SKM-1 treated with dmso at 0.1 percent for 144 hours (cell line): ENCODE measurements at regions not wholly inside any gene's neighbourhood (a gene's known extent, or its start where the extent isn't known, plus 50 kb on each side); places are given as distances from the start of the nearest gene placed in this dataset.

Experiments used
- DNase-seq: peaks from one replicate; lab custom pipeline; 2025; ENCODE audit not compliant: unreplicated experiment; lab: John Stamatoyannopoulos, UW

DNA sequence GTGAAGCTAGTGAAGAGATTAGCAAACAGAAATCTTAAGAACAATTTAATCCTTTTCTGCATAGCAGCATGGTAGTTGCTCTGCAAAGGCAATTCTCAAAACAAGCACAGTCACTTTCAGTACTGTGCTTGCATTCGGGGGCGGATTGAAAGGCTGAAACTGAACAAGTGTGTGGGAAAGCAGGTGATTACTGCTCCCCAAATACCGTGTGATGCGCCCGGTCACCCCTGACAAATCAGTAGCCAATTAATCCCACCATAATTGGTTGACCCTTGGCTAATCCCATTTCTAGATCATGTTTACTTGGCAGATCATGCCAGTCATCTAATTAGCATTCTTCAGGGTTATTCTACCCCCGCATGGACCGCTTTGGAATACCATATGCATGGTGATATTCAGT, 76.5 kb upstream of the ADRB1 start:
- DNase-seq = no peak

DNA sequence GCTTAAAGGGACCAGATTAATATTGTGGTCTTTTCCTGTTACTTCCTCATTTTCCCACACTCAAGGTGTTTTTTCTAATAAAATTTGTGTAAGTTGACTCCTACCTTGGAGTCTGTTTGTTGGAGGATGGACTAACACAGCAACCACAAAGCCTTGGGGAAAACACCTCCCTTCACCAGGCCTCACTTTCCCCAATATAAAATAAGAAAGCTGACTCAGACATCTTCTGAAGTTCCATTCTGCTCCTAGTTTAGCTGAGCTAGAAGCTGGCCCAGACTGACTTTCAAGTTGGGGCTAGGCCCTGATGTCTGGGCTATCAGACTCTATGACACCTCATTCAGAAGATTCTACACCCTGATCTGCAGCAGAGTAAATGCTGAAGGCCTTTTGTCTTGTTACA, 73.0 kb upstream of the ADRB1 start:
- no peak for DNase-seq

DNA sequence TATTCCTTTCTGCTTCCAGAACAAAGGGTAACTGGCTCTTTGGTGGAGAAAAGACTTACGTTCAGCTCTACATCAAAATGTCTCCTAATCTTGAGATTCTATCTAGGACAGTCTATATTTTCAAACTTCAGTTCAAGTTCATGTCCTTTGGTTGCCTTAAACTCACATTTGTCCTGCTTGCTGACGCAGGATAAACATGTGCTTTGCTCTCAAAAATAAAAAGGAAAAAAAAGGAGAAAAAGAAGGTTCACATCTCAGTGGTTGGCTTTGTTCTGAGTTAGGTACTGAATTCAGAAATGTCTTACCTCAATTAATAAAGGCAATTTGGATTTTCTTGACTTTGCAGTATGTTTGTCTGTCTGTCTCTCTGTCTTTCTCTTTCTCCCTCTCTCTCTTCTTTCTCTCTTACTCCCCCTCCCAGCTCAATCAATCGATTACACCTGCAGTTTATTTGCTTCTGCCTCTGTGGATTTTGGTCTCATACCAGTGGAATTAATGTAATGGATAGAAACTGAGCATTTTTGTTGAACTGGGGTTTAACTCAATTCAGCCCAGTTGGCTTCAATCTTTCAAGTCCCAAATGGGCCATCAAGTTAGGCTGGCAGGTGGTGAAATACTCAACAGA, 72.2 kb upstream of the ADRB1 start:
- no peak for DNase-seq

DNA sequence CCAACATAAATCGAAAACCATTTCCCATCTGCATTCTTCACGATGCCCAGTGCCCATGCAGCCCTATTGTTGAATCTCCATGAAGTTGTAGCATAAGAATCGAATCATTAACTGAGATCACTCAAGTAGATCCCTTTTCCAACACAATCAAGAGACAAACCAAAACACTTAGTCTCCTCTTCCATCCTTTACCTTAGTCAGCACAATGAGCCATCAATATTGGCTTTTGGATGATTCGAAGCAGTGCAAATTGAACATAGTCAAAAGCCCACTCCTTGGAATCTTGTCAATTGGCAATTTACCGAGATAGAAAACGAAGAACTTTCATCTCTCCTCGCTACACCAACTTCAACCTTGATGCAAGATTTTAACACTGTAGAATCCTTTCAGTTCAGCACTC, 66.5 kb upstream of the ADRB1 start:
- no peak for DNase-seq

DNA sequence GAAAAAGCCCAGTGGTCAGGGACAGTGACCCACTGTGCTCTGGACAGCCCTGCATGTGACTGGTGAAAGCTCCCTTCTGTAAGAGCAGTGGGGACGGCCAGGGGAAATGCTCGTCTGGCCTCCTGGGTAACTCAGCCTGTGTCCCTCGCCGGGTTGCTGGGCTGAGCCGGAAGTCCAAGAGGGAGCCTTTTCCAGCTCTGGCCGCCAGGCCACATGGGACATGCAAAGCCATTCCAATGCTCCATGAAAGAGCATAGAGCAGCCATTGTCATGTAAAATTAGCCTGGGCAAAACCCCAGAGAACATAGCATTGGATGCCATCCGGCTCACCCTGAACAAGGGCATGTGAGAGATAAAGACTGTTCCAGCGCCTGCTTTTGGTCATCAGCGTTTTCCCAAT, 64.9 kb upstream of the ADRB1 start:
- DNase-seq = no peak

DNA sequence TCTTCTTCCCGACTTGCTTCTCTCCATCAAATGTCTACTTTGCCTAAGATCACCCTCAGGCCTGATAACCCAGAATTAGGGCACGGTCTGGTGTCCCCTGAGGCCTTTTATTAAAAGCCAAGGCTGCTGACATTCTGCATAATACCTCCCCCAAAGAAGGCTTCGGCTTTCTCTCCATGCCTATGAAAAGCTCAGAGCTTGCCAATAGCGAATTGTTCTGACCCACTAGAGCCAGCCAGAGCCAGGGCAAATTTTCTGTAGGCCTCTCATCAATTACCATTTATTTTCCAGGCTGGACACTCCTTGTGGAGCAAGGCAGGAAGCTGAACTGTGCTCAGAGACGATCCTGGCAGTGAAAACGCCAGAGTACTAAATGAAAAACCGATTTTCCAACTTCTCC, 64.3 kb upstream of the ADRB1 start:
- no peak for DNase-seq

DNA sequence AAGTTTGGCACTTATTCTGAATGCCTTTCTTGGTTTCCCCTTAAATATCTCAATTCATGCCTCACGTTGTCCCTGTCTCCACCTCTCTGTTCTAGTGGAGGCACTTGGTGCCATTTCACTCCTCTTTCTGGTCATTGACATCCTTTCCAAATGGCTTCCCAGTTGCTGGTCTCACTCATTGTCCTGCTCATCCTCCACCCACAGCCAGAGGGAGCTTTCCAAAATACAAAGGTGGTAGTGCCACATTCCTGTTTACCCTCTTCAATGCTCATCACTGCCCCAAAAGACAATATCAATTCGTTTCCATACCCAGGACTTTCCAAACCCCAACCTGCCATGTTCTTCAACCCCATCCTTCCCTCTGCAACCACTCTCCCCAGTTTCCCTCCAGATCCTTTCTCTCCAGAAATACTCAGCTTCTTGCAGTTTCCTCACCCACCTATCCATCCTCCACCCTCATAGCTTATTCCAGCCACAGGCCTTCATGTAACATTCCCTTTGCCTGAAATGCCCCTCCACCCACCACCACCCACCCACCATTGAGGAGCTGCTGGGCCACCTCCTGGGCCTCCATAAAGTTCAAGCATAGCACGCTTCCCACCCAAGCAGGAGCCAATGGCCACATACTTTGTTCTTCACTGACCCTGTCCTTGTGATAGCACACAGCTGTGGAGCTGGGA, 63.1 kb upstream of the ADRB1 start:
- no peak for DNase-seq

DNA sequence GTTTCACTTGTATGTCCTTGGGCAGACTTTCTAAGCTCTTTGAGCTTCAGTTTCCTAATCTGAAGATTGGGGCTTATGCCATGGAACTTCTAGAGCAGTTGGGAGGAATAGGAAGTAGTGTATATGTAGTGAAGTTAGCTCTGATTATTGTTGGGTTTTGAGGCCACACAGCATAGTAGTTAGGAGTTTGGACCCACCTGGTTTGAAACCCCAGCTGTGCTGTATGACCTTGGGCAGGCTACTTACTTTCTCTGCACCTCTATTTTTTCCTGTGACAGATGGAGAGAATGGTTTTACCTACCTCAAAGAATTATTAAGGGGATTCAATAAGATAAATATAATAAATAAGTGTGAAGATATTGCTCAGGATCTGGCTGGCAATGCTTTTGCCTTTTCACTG, 61.4 kb upstream of the ADRB1 start:
- DNase-seq = no peak

DNA sequence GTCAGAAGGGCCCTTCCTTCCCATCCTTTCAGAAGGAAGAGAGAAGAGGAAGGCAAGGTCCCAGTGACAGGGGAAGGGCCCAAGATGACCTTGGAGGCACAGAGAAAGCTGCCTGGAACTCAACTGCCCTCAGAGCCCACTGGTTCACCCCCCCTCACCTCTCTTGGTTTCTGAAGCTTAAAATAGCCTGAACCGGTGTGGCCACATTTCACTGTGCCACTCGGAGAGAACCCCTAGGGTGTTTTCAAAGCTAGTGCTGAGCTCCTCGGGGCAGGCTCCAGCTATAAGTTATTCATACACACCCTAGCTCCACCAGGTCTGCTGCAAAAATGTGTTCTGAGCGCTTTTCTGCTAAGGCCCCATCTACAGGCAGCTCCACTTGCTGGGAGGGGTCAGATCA, 60.9 kb upstream of the ADRB1 start:
- DNase-seq = no peak

DNA sequence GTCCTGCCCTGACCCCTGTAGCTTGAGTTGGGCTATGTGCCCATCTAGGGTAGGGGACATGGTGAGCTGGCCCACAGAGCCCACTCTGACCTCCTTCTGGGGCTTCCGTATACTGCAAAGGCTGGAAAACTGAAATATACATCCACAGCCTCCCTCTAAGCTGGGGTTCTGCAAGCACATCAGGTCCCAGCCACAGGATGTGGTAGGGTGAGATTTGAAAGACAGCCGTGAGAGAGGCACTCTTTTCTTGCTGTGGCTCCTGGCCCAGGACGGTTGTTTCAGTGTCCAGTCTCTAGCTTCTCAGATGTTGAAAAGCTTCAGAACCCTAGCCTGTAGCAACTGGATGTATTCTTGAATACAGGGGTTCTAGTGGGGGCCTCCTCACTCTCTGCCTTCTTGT, 60.1 kb upstream of the ADRB1 start:
- DNase-seq = no peak

DNA sequence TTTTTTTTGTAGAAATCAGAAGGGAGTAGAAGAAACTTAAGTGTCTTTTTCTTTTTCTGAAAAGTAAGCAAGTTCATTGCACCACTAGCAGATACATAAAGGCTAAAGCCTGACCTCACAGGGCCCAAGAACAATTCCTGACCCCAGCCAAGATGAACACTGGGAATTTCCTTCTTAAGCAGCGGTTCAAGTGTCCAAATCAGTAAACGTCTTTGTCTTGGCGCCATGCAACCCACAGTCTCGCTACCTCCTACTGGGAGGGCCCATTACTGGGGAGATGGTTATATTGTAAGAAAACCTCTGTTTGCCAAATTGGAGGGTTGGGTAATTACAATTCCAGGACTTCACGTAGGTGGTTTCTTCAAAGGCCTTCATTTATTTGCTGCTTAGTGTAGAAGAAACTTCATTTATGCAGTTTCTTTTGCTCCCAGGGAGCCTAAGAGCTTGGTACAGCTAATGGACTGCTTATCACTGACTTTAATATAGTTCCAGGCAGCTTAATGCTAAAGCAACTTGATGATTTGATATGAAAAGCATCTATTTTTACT, 58.3 kb upstream of the ADRB1 start:
- no peak for DNase-seq

DNA sequence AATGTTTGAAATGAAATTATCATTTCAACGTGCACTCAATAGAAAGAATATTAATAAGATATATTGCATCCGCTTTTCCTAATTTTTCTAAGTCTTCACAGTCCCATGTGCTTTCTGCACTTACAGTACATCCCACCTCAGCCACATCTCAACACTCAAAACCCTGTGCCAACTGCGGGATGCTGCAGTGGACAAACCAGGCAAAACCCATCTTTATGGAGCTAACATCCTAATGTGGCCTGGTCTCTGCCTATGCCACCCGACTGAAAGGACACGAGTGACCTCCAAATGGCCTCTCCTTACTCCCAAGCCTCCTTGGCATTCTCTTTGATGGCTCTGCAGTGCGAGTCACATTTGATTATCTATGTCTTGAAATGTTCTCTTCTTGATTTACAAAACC, 57.4 kb upstream of the ADRB1 start:
- DNase-seq = no peak

DNA sequence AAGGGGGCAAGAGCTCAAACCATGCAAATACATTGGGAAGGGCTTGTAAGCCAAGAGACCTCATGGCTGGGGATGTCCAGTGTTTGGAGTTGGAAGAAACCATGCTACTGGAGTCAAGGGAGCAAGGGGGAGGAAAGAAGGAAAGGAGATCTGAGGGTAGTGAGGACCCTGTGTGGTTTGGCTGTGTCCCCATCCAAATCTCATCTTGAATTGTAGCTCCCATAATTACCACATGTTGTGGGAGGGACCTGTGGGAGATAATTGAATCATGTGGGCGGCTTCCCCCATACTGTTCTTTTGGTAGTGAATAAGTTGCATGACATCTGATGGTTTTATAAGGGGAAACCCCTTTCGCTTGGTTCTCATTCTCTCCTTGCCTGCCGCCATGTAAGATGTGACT, 56.5 kb upstream of the ADRB1 start:
- DNase-seq = no peak

DNA sequence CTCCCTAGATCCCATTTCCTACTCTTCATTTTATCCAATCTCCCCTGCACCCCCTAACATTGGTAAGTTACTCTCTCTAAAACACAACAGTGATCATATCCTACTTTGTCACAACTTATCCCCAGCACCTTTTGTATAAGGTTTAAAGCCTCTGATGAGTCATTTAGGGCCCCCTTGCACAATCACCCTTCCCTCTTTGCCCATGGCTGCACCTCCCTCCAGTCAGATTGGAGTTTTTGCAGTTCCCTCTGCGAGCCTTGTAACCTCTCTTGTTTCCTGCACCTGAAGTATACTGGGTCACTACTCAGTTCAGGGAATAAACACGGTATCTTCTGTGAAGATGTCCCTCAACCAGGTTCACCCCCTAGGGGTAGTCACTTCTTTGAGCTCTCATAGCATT, 55.9 kb upstream of the ADRB1 start:
- peak; percentile 83 for DNase-seq

DNA sequence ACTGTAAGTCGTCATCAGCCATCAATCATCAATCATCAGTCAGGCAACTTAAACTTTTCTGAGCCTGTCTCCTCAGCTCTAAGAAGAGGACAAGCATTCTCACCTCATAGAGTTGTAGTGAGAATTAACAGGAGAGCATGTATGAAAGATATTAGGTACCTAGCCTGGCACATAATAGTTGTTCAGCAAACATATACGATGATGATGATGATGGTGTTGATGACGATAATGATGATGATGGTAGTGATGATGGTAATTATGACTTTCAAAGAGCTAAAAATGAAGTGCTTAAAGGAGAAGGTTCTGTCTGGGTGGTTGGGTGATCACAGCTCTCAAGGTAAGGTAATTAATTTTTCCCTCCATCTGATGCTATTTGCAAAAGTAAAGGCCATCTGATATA, 55.1 kb upstream of the ADRB1 start:
- no peak for DNase-seq

DNA sequence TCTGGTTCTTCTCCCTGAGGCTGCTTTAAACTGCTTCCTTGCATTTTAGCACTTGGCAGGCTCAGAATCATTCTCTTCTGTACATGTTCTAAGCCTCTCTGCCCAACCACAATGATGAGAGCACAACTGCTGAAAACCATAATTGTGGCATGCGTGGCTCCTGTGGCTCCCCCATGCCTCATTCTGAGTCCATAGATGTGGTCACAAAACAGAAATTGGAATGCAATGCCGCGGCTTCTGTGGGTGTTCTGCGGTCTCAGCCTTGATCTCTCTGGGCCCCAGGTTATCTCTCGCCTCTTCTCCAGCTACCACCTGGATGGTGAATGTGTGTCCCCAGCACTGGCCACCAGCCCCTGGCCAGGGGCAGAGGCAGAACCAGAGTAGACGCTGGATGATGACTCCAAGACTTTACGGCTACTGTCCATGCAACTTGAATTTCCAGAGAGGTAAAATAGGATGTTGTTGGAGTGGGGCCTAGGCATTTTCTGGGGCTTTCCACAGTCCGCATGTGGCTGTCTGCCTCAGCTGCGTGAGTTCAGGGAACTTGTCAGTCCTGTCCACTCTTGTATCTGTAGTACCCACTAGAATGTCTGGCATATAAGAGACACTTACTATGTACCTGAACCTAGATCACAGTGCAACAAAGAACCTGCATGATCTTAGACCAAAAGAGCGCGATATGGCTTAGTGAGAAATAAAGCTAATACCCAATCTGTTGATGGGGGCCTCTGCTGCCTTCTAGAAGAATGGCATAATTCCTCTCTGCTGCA, 52.4 kb upstream of the ADRB1 start:
- DNase-seq = no peak

DNA sequence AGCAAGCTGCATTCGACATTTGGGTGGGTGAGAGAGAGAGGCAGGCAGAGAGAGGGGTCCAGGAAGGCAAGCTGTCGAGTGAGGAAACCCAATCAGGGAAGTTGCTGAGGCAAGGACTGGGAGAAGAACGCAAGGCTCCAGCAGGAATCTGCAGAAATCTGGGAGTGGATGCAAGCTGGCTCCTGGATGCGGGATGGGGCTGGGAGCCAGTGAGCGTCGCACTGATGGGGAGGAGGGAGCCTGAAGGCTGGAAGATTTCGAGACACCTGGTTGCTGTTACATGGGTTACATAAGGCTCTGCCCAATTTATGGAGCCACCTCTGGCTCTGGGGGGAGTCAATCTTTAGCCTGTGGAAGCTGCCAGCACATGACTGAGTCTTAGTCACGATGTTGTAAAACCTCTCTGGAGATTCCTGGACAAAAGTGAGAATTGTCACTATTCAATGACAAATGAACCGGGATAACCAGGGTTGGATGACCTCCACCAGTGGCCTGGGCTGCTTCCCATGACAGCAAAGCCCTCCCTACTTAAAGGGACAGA, 51.1 kb upstream of the ADRB1 start:
- no peak for DNase-seq

DNA sequence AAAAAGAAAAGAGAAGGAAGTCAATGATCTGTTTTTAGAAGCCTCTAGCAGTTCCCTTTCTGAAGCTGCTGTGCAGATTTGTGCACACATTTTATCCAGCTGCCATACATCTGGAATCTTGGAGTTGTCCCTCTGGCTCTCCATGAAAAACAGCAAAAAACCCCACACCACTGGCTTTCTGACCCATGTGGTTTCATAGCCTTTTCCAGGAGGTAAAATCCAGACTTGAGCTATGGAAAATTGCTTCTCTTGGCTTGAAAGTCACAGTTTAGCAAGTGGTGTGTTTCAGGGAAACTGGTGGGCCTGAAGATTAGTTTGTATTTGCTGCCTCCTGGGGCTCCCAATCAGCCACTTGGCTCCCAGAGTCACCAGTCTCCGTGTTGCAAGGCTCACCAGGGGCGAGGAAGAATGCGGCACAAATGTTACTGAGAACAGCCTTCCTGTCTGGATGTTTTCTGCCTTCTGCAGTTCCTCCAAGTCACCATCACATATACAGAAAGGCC, 50.1 kb upstream of the ADRB1 start:
- peak; percentile 25 for DNase-seq
